ENCODE measurements at regions not wholly inside any gene's neighbourhood (a gene's known extent, or its start where the extent isn't known, plus 50 kb on each side); places are given as distances from the start of the nearest gene placed in this dataset.

- Histone ChIP-seq H3K9me3 (ENCODE audit: low read depth, low read length, poor library complexity, severe bottlenecking) (no peaks in the 10 kb centered on the region), H3K27ac (ENCODE audit: low read depth, low read length, poor library complexity, severe bottlenecking) (no peak overlapping the region), H3K27me3 (replicated peaks; ENCODE audit: insufficient read depth, low read depth, low read length, poor library complexity) (no peaks in the 10 kb centered on the region), H3K4me3 (ENCODE audit: low read depth, low read length, poor library complexity, severe bottlenecking) (no peak overlapping the region), H3K36me3 (ENCODE audit: insufficient read depth, low read length, poor library complexity, severe bottlenecking) (no peaks in the 10 kb centered on the region), H3K4me1 (ENCODE audit: insufficient read depth, low read length, poor library complexity, severe bottlenecking) (no peaks in the 10 kb centered on the region)
- no TSS peak for BruUV-seq (replicated peaks)
- no peak for TF ChIP-seq EZH2 (IDR thresholded peaks at IDR 0.05; ENCODE audit: borderline replicate concordance, low read depth, low read length, poor library complexity, severe bottlenecking)
- no peak for TF ChIP-seq CTCF (conservative IDR thresholded peaks at IDR 0.05; ENCODE audit: low read depth, low read length)
- intact Hi-C loops (cut with micrococcal nuclease; ENCODE audit: unreplicated experiment): no loop called here
- POLR2A ChIA-PET (ENCODE audit: low non-redundant PET): no interaction called here
- CTCF ChIA-PET: no interaction called here
- no peak for DNase-seq (ENCODE audit: low spot score)
Measured at GRCh38 chr2:19753314-19753713, 148.5 kb downstream of the TTC32 start.

- no peak for TF ChIP-seq EZH2 (IDR thresholded peaks at IDR 0.05; ENCODE audit: borderline replicate concordance, low read depth, low read length, poor library complexity, severe bottlenecking)
- no peak for TF ChIP-seq CTCF (conservative IDR thresholded peaks at IDR 0.05; ENCODE audit: low read depth, low read length)
- POLR2A ChIA-PET (ENCODE audit: low non-redundant PET): no interaction called here
- H3K9me3 ChIP-seq (ENCODE audit: low read depth, low read length, poor library complexity, severe bottlenecking): no peaks in the 10 kb centered on the region
Measured at GRCh38 chr2:19752500-19752899, 149.3 kb downstream of the TTC32 start.

DNA sequence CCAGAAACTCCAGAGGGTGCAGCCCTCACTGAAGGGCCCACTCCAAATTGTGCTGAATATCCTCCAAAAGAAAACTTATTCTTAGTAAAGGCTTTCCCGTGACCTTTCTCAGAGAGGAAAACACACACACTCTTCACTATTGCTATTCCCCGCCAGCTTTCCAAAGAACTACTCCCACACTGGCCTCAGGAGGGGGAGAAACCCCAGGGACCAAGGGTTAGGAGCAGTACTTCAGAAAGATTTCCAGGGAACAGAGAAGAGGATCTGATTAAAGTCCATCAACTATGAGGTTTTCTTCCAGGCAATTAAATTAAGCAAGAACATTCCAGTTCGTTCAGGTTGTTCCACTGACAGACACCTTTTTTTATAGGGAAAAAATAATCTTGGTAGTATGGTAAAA lies 150.2 kb downstream of the TTC32 start:
- no peak overlapping the region for H3K4me3 ChIP-seq (ENCODE audit: low read depth, low read length, poor library complexity, severe bottlenecking)
- ChIA-PET CTCF (no interaction called here), POLR2A (ENCODE audit: low non-redundant PET) (no interaction called here)
- no peaks in the 10 kb centered on the region for H3K36me3 ChIP-seq (ENCODE audit: insufficient read depth, low read length, poor library complexity, severe bottlenecking)
- no peak overlapping the region for H3K27ac ChIP-seq (ENCODE audit: low read depth, low read length, poor library complexity, severe bottlenecking)
- H3K27me3 ChIP-seq (replicated peaks; ENCODE audit: insufficient read depth, low read depth, low read length, poor library complexity): no peaks in the 10 kb centered on the region
- H3K4me1 ChIP-seq (ENCODE audit: insufficient read depth, low read length, poor library complexity, severe bottlenecking): no peaks in the 10 kb centered on the region
- TF ChIP-seq CTCF (conservative IDR thresholded peaks at IDR 0.05; ENCODE audit: low read depth, low read length) (no peak), EZH2 (IDR thresholded peaks at IDR 0.05; ENCODE audit: borderline replicate concordance, low read depth, low read length, poor library complexity, severe bottlenecking) (no peak)
- intact Hi-C loops (cut with micrococcal nuclease; ENCODE audit: unreplicated experiment): no loop called here
- no TSS peak for BruUV-seq (replicated peaks)
- no peaks in the 10 kb centered on the region for H3K9me3 ChIP-seq (ENCODE audit: low read depth, low read length, poor library complexity, severe bottlenecking)
- DNase-seq (ENCODE audit: low spot score): no peak

More at GRCh38 chr2:19752500-19752899, 149.3 kb downstream of the TTC32 start:
- Histone ChIP-seq H3K27me3 (replicated peaks; ENCODE audit: insufficient read depth, low read depth, low read length, poor library complexity) (no peaks in the 10 kb centered on the region), H3K4me1 (ENCODE audit: insufficient read depth, low read length, poor library complexity, severe bottlenecking) (no peaks in the 10 kb centered on the region), H3K27ac (ENCODE audit: low read depth, low read length, poor library complexity, severe bottlenecking) (no peak overlapping the region), H3K36me3 (ENCODE audit: insufficient read depth, low read length, poor library complexity, severe bottlenecking) (no peaks in the 10 kb centered on the region), H3K4me3 (ENCODE audit: low read depth, low read length, poor library complexity, severe bottlenecking) (no peak overlapping the region)
- CTCF ChIA-PET: no interaction called here
- DNase-seq (ENCODE audit: low spot score): no peak
- intact Hi-C loops (cut with micrococcal nuclease; ENCODE audit: unreplicated experiment): no loop called here
- no TSS peak for BruUV-seq (replicated peaks)
